H9 (cell line): ENCODE measurements at regions not wholly inside any gene's neighbourhood (a gene's known extent, or its start where the extent isn't known, plus 50 kb on each side); places are given as distances from the start of the nearest gene placed in this dataset.

Experiments
- DNase-seq: peaks from one replicate; pipeline ENCODE4 v3.0.0-alpha.2; 2017
- H2AFZ ChIP-seq: one replicate; pipeline ENCODE4 v1.6.1; 2013; ENCODE audit warnings: mild to moderate bottlenecking, low read length, control low read depth, moderate library complexity
- H2AK5ac ChIP-seq: 2 replicates; pipeline ENCODE4 v1.6.1; 2013; ENCODE audit warnings: low read length, control low read depth, mixed read lengths; ENCODE audit not compliant: insufficient read length
- H2BK120ac ChIP-seq: one replicate; pipeline ENCODE4 v1.6.1; 2013; ENCODE audit warnings: low read depth, mild to moderate bottlenecking, low read length, control low read depth, inconsistent platforms; ENCODE audit not compliant: poor library complexity, severe bottlenecking
- H2BK12ac ChIP-seq: 2 replicates; pipeline ENCODE4 v1.6.1; 2013; ENCODE audit warnings: low read length, control low read depth, mixed read lengths, low read depth; ENCODE audit not compliant: insufficient read length
- H2BK15ac ChIP-seq: 2 replicates; pipeline ENCODE4 v1.6.1; 2013; ENCODE audit warnings: low read depth, low read length, control low read depth
- H2BK20ac ChIP-seq: one replicate; pipeline ENCODE4 v1.6.1; 2013; ENCODE audit warnings: low read depth, mild to moderate bottlenecking, low read length, control low read depth, inconsistent platforms; ENCODE audit not compliant: poor library complexity, severe bottlenecking
- H2BK5ac ChIP-seq: 2 replicates; pipeline ENCODE4 v1.6.1; 2013; ENCODE audit warnings: low read length, control low read depth, mixed read lengths; ENCODE audit not compliant: insufficient read length
- H3K14ac ChIP-seq: 2 replicates; pipeline ENCODE4 v1.6.1; 2013; ENCODE audit warnings: low read length, control low read depth; ENCODE audit not compliant: insufficient read depth
- H3K18ac ChIP-seq: 2 replicates; pipeline ENCODE4 v1.6.1; 2013; ENCODE audit warnings: low read depth, mild to moderate bottlenecking, mixed read lengths, low read length, control low read depth; ENCODE audit not compliant: insufficient read length
- H3K23ac ChIP-seq: 2 replicates; pipeline ENCODE4 v1.6.1; 2013; ENCODE audit warnings: low read length, control low read depth, mixed read lengths, low read depth; ENCODE audit not compliant: insufficient read length
- H3K23me2 ChIP-seq: 2 replicates; pipeline ENCODE4 v1.6.1; 2013; ENCODE audit warnings: low read depth, mild to moderate bottlenecking, mixed read lengths, low read length, control low read depth; ENCODE audit not compliant: insufficient read length, poor library complexity, severe bottlenecking
- H3K27ac ChIP-seq: 2 replicates; pipeline ENCODE4 v1.5.1; 2013; ENCODE audit warnings: low read length, control low read depth, mixed read lengths, low read depth; ENCODE audit not compliant: insufficient read length
- H3K27me3 ChIP-seq: 2 replicates; pipeline ENCODE4 v1.6.1; 2013; ENCODE audit warnings: low read length, control low read depth, inconsistent platforms; ENCODE audit not compliant: insufficient read depth
- H3K4ac ChIP-seq: 2 replicates; pipeline ENCODE4 v1.6.1; 2013; ENCODE audit warnings: low read depth, mild to moderate bottlenecking, control low read depth, inconsistent platforms, low read length, moderate library complexity
- H3K4me1 ChIP-seq: 2 replicates; pipeline ENCODE4 v1.6.1; 2013; ENCODE audit warnings: low read length, control low read depth, inconsistent platforms; ENCODE audit not compliant: insufficient read depth
- H3K4me2 ChIP-seq: 2 replicates; pipeline ENCODE4 v1.6.1; 2013; ENCODE audit warnings: low read length, control low read depth, mixed read lengths; ENCODE audit not compliant: insufficient read length, insufficient read depth
- H3K56ac ChIP-seq: 2 replicates; pipeline ENCODE4 v1.6.1; 2013; ENCODE audit warnings: low read depth, mild to moderate bottlenecking, mixed read lengths, low read length, control low read depth; ENCODE audit not compliant: insufficient read length
- H3K79me1 ChIP-seq: 2 replicates; pipeline ENCODE4 v1.6.1; 2013; ENCODE audit warnings: low read depth, mild to moderate bottlenecking, moderate library complexity, low read length, control low read depth, inconsistent platforms; ENCODE audit not compliant: insufficient read depth, poor library complexity, severe bottlenecking
- H3K79me2 ChIP-seq: 2 replicates; pipeline ENCODE4 v1.6.1; 2013; ENCODE audit warnings: low read length, control low read depth, inconsistent platforms; ENCODE audit not compliant: insufficient read depth
- H3K9ac ChIP-seq: 2 replicates; pipeline ENCODE4 v1.6.1; 2013; ENCODE audit warnings: low read length, control low read depth, mixed read lengths; ENCODE audit not compliant: insufficient read length; ENCODE audit errors: extremely low read depth
- H3K9me3 ChIP-seq: one replicate; pipeline ENCODE4 v1.6.1; 2013; ENCODE audit warnings: low read depth, low read length, inconsistent platforms; ENCODE audit not compliant: control insufficient read depth
- H3T11ph ChIP-seq: one replicate; pipeline ENCODE4 v1.6.1; 2013; ENCODE audit warnings: mild to moderate bottlenecking, low read length, control low read depth, inconsistent platforms
- H4K20me1 ChIP-seq: one replicate; pipeline ENCODE4 v1.6.1; 2013; ENCODE audit not compliant: control insufficient read depth, insufficient read length, insufficient read depth
- H4K5ac ChIP-seq: 2 replicates; pipeline ENCODE4 v1.6.1; 2013; ENCODE audit warnings: low read depth, mild to moderate bottlenecking, mixed read lengths, low read length, control low read depth; ENCODE audit not compliant: insufficient read length
- H4K8ac ChIP-seq: replicated peaks from 2 replicates; pipeline ENCODE4 v1.6.1; 2013; ENCODE audit warnings: low read length, control low read depth, mixed read lengths, low read depth; ENCODE audit not compliant: insufficient read length
- H4K91ac ChIP-seq: 2 replicates; pipeline ENCODE4 v1.6.1; 2013; ENCODE audit warnings: low read depth, mild to moderate bottlenecking, moderate library complexity, mixed read lengths, low read length, control low read depth; ENCODE audit not compliant: insufficient read length
- H3K27ac Mint-ChIP-seq, 3 experiments: 2 replicates in 2 of 3; 3 replicates in 1 of 3; pipeline ENCODE4 v1.8.0; 2020 to 2021; ENCODE audit warnings: mixed read lengths in 3 of 3, mild to moderate bottlenecking in 1 of 3, moderate library complexity in 1 of 3
- H3K27me3 Mint-ChIP-seq: 2 replicates; pipeline ENCODE4 v1.8.0; 2021; ENCODE audit warnings: low read depth, mild to moderate bottlenecking, moderate library complexity, mixed read lengths
- H3K36me3 Mint-ChIP-seq, 3 experiments: 2 replicates in 2 of 3; 3 replicates in 1 of 3; pipeline ENCODE4 v1.8.0; 2020 to 2021; ENCODE audit warnings: low read depth in 3 of 3, mixed read lengths in 3 of 3; ENCODE audit not compliant: insufficient read depth in 1 of 3
- H3K4me1 Mint-ChIP-seq, 2 experiments: 2 replicates each; pipeline ENCODE4 v1.8.0; 2020; ENCODE audit warnings: mixed read lengths in 2 of 2
- H3K4me3 Mint-ChIP-seq, 2 experiments: 2 replicates in 1 of 2; 3 replicates in 1 of 2; pipeline ENCODE4 v1.8.0; 2020 to 2021; ENCODE audit warnings: mild to moderate bottlenecking in 2 of 2, mixed read lengths in 2 of 2, moderate library complexity in 1 of 2
- H3K9me3 Mint-ChIP-seq, 2 experiments: 2 replicates in 1 of 2; 3 replicates in 1 of 2; pipeline ENCODE4 v1.8.0; 2020; ENCODE audit warnings: mild to moderate bottlenecking in 2 of 2, mixed read lengths in 2 of 2, moderate library complexity in 1 of 2
- CTCF ChIP-seq: fragments of 200-600 bp; sonication (generic); conservative IDR thresholded peaks from 3 replicates; pipeline ENCODE4 v1.8.0; 2021; ENCODE audit warnings: antibody characterized with exemption, mild to moderate bottlenecking
- WGBS: extraction: QIAGEN DNeasy Blood & Tissue Kit; methylation state at CpG from one replicate; pipeline ENCODE4 v1.1.7; 2013; ENCODE audit warnings: missing lambda C conversion rate, low lambda C conversion rate, mixed read lengths; ENCODE audit not compliant: insufficient read length; ENCODE audit errors: extremely low coverage; 5-methylcytosine and 5-hydroxymethylcytosine counted together

GRCh38 chr5:82641331-82642003 is 363.3 kb upstream of the RPS23 start:
- no peak overlapping the region for H3T11ph ChIP-seq
- no CpG with 5 or more reads among the region's 4 CpGs for WGBS

More at GRCh38 chr5:82641331-82642003, 363.3 kb upstream of the RPS23 start:
- no peak overlapping the region for H2BK20ac ChIP-seq
- no peak overlapping the region for H2AFZ ChIP-seq
- no peaks in the 10 kb centered on the region for H3K23me2 ChIP-seq
- no peaks in the 10 kb centered on the region; the same call in 1 of the 2 replicates for H3K4me1 ChIP-seq
- H2BK120ac ChIP-seq: no peak overlapping the region
- no peak overlapping the region for H3K14ac ChIP-seq
- Mint-ChIP-seq H3K4me3 (no peak overlapping the region), H3K27ac (no peak overlapping the region; a peak in 1 of 7 replicates), H3K36me3 (no peaks in the 10 kb centered on the region), H3K9me3 (no peaks in the 10 kb centered on the region), H3K27me3 (no peaks in the 10 kb centered on the region), H3K4me1 (peaks cover 10 to 26% of the 10 kb centered on the region in 2 experiments)
- H4K20me1 ChIP-seq: no peaks in the 10 kb centered on the region
- H2BK15ac ChIP-seq: no peak overlapping the region
- no peak overlapping the region for H2BK5ac ChIP-seq
- H3K9ac ChIP-seq: no peak overlapping the region
- no peak overlapping the region for H3K27ac ChIP-seq
- no peak overlapping the region for H4K5ac ChIP-seq
- peak; percentile 74 for TF ChIP-seq CTCF
- H3K18ac ChIP-seq: no peak overlapping the region
- no peaks in the 10 kb centered on the region for H3K27me3 ChIP-seq
- no peak for DNase-seq
- no peak overlapping the region for H3K56ac ChIP-seq
- no peak overlapping the region for H4K8ac ChIP-seq
- no peak overlapping the region for H3K4ac ChIP-seq
- H2BK12ac ChIP-seq: no peak overlapping the region
- no peaks in the 10 kb centered on the region for H3K79me1 ChIP-seq
- H3K9me3 ChIP-seq: no peaks in the 10 kb centered on the region
- H4K91ac ChIP-seq: no peak overlapping the region
- H3K23ac ChIP-seq: no peak overlapping the region
- no peak overlapping the region for H2AK5ac ChIP-seq
- no peaks in the 10 kb centered on the region for H3K79me2 ChIP-seq
- H3K4me2 ChIP-seq: no peak overlapping the region
